GM18519 (cell line): ENCODE measurements at regions not wholly inside any gene's neighbourhood (a gene's known extent, or its start where the extent isn't known, plus 50 kb on each side); places are given as distances from the start of the nearest gene placed in this dataset.
"Not testable (repeated sequence)": the region's sequence is repeated elsewhere in the genome, so short reads cannot be mapped to it uniquely, and the experiment has no call there.

Experiments used
- ATAC-seq: cut with Tn5 transposase; IDR thresholded peaks from one replicate; pipeline ENCODE4 v1.9.1; 2021; ENCODE audit warnings: mild to moderate bottlenecking, moderate library complexity; ENCODE audit not compliant: unreplicated experiment, low FRiP score

- ATAC-seq, result not testable (repeated sequence)
Observed at GRCh38 chr17:20840453-20840852, 202.4 kb downstream of the USP22 start.

- ATAC-seq, result not testable (repeated sequence)
Observed at GRCh38 chr17:20840987-20841865, 201.6 kb downstream of the USP22 start.

- not testable (repeated sequence) for ATAC-seq
Observed at GRCh38 chr17:20842012-20842411, 200.8 kb downstream of the USP22 start.

- ATAC-seq, result not testable (repeated sequence)
Observed at GRCh38 chr17:20843261-20843660, 199.6 kb downstream of the USP22 start.

- ATAC-seq, result not testable (repeated sequence)
Observed at GRCh38 chr17:20843799-20844553, 198.8 kb downstream of the USP22 start.

GRCh38 chr17:20848869-20849443 lies 193.9 kb downstream of the USP22 start:
- ATAC-seq, result not testable (repeated sequence)

DNA sequence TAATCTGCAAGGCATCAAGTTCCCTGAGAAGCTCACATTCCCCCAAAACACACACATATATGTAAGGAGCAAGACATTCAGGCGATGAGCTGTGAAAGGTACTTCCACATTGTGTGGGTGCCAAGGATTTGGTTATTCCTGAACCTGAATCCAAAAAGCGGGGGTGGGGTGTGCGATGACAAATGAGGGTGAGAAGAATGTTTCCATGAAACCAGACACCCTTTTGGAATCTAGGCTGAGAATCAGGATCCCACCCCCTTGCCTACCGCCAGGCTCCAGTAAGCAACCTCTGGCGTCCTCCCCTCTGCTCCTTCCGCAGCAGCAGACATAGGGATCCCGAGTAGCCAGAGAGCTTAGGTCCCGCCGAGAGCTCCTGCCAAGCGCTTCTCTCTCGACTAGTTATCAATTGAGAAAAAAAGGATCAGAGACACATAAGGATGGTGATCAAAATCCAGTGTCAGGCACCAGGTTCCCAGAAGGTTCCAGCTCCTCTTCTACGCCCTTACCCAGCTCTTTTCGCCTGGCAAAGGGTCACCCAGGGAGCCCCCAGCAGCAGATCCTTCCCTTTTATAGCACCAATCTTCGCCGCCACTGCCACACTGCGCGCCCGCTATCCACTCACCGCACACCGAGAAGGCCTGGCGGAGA lies 191.1 kb downstream of the USP22 start:
- ATAC-seq, result not testable (repeated sequence)

- ATAC-seq, result no peak
Observed at GRCh38 chr17:20852239-20852989, 190.4 kb downstream of the USP22 start.

DNA sequence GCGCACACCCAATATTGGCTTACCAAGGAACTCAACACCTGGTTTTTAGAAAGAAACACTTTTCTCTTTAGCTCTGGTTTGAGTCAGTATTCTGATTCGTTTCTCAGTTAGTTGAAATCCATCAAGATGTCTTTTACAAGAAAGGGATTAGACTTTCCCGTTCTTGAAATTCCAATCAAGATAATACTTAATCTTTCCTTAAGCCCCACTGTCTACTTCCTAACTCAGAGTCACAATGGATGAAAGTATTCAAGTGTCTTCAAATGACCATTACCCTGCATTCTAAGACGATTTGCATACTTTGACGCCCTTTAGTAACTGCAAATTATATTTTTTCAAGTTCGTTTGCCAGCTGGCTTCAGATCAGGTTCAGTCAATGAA lies 189.8 kb downstream of the USP22 start:
- no peak for ATAC-seq

DNA sequence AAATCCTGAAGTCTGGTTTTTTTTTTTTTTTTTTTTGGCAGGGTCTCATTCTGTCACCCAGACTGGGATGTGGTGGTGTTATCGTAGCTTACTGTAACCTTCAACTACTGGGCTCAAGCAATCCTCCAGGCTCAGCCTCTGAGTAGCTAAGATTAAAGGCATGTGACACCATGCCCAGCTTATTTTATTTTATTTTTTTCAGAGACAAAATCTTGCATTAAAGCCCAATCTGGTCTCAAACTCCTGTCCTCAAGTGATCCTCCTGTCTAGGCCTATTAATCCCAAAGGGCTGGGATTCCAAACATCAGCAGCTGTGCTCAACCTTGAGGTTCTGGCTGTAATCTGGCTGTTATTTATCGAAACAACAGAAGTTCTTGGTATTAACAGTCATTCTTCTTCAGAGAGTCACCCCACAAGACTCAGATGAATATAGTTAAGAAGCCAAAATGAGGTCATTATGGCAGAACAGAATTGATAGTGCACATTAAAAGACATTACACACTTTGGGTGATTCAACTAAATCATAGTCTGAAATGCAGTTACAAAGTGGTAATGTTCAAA lies 186.8 kb downstream of the USP22 start:
- not testable (repeated sequence) for ATAC-seq

DNA sequence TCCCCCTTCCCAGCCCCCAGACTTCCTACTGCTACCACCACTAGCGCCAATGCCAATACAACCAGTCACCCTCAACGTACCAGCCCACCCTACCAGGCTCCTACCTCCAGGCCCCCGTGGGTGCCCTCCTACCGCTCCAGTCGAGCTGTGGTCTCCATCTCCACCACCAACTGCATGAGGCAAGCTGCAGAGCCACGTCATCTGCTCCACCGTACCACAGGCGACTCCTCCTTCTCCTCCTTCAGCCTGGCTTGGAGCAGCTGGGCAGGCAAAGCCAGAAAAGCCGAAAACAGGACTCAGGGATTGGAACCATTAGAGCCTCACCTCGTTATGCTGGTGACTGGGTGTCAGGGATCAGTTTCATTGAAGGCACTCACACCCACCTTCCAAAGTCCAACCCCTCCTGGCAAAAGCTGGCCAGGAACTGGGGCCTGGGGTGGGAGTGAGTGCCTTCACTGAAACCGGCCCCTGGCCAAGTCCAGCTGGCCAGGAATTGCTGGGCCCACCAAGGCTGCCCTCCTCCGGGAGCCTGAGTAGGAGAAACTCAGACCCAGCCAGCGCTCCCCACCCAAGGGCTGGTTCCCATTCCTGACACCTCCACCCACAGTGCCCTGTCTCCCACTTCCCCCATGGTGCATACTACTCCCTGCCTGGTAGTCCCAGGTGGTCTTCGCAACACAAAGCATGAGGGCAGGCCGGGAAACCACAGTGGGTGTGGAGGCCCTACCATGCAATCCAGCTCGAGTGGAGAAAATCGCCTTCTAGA lies 176.2 kb downstream of the USP22 start:
- not testable (repeated sequence) for ATAC-seq

DNA sequence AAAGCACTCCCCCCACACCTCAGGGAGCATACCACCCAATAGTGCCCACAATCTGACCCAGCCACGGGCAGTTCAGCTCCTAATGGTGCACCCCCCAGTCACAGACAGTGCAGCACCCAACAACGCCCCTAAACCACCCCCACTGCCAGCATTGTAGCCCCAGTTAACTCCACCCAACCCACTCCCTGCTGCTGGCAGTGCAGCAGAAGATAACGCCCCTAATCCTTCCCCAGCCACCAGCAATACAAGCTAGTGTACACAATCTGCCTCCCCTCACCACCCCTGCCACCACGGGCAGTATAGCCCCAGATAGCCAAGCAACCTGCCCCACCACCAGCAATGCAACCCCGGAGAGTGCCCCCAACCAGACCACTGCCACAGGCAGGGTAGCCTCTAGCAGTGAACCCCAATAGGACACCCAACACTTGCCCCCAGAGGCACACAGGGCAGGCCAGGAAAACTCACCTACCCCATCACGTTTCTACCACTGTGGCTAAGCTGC lies 175.3 kb downstream of the USP22 start:
- ATAC-seq, result not testable (repeated sequence)

- not testable (repeated sequence) for ATAC-seq
Observed at GRCh38 chr17:20867938-20868661, 174.7 kb downstream of the USP22 start.

- not testable (repeated sequence) for ATAC-seq
Observed at GRCh38 chr17:20868662-20869007, 174.2 kb downstream of the USP22 start.

- ATAC-seq, result not testable (repeated sequence)
Observed at GRCh38 chr17:20873173-20873572, 169.6 kb downstream of the USP22 start.

- ATAC-seq, result not testable (repeated sequence)
Observed at GRCh38 chr17:20873688-20874328, 169.0 kb downstream of the USP22 start.

DNA sequence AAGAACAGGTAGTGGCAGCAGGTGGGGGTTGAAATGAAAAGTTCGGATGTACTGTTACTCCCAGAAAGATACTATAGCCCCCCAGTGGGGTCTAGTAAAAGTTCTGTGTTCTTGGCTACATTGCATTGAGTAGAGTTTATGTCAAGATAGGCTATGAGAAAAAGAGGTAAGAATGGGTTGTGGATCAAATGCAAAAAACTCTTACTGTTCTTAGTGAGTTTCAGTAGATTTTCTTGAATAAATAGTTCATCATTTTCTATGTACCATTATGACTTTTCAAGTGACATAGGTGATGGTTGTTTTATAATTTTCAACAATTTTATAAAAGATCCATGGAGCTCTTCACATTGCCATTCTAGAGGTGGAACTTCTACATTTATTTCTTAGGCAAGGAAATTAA lies 165.4 kb downstream of the USP22 start:
- not testable (repeated sequence) for ATAC-seq

- no peak for ATAC-seq
Observed at GRCh38 chr17:20890338-20890737, 152.5 kb downstream of the USP22 start.
